ENCODE measurements at regions not wholly inside any gene's neighbourhood (a gene's known extent, or its start where the extent isn't known, plus 50 kb on each side); places are given as distances from the start of the nearest gene placed in this dataset.

DNA sequence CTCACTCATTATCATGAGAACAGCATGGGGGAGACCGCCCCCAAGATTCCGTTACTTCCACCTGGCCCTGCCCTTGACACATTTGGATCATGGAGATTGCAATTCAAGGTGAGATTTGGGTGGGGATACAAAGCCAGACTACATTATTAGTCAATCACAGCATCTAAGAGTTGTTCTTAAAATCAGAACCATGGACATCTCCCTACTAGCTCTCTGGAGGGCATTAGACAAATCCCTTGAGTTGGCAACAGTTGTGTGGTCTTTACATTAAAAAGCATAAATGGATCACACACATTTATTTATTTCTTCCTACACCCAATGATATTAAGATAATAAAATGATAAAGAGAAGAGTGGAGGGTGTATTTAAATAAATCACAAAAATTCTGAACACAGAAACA lies 262.8 kb upstream of the VCX start:
- H3K9me3 ChIP-seq: no peaks in the 10 kb centered on the region
- H3K4me1 ChIP-seq: no peaks in the 10 kb centered on the region

DNA sequence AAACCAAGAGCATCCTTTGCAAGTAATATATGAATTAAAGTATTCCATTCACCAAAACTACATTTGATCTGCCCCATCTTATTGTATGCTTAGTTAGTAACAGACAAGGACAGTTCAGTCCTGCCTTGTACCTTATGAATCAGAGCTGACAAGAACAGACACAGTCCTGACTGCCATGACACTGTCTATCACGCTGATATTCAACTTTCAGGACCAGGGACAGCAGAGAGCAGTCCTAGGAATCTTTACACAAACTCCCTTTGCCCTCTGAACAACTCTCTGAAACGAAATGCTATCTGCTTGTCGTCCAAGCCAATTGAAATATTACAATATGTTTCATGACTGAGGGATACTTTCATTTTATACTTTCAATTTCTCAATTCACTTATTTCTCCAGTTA lies 268.6 kb upstream of the VCX start:
- DNase-seq (ENCODE audit: low spot score in 2 of 2): no peak
- Histone ChIP-seq H3K36me3 (no peaks in the 10 kb centered on the region), H3K27me3 (no peaks in the 10 kb centered on the region), H3K4me3 (no peak overlapping the region), H3K4me1 (no peaks in the 10 kb centered on the region), H3K27ac (no peak overlapping the region), H3K9me3 (no peaks in the 10 kb centered on the region)
- TF ChIP-seq, protein P1, sequence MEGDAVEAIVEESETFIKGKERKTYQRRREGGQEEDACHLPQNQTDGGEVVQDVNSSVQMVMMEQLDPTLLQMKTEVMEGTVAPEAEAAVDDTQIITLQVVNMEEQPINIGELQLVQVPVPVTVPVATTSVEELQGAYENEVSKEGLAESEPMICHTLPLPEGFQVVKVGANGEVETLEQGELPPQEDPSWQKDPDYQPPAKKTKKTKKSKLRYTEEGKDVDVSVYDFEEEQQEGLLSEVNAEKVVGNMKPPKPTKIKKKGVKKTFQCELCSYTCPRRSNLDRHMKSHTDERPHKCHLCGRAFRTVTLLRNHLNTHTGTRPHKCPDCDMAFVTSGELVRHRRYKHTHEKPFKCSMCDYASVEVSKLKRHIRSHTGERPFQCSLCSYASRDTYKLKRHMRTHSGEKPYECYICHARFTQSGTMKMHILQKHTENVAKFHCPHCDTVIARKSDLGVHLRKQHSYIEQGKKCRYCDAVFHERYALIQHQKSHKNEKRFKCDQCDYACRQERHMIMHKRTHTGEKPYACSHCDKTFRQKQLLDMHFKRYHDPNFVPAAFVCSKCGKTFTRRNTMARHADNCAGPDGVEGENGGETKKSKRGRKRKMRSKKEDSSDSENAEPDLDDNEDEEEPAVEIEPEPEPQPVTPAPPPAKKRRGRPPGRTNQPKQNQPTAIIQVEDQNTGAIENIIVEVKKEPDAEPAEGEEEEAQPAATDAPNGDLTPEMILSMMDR (IDR thresholded peaks at IDR 0.05): no peak
- intact Hi-C loops (cut with DNase I): no loop called here

More for the DNA sequence above, 262.8 kb upstream of the VCX start:
- no peak overlapping the region for H3K27ac ChIP-seq
- TF ChIP-seq, protein P1 (IDR thresholded peaks at IDR 0.05): no peak
- H3K36me3 ChIP-seq: no peaks in the 10 kb centered on the region
- intact Hi-C loops (cut with DNase I): no loop called here
- H3K4me3 ChIP-seq: no peak overlapping the region
- H3K27me3 ChIP-seq: no peaks in the 10 kb centered on the region
- DNase-seq (ENCODE audit: low spot score in 2 of 2): no peak

DNA sequence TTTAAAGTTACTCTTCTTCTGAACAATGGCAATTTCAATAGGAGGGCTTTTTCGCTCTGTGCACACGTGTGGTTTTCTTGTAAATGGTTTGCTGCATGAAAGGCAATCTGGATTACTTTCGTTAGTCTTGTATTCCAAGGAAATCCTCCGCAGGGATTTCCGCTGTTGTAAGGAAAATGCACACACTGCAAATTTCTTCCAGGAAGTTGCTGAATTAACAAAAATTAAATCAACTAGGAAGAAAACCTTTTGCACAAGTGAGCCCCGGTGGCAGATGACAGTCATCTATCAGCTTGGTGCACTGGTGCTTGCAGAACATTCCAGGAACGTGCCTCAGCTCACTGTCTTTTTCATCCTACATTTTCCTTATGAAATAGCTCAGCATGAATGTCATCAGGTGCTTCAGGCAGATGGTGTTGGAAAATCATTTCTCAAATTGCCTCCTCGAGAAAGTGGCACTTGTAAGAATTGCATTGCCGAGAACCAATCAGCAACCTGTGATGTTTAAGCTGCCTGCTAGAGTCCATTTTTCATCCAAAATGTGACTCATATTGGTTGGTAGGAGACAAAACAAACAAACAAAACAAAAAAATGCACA lies 272.4 kb upstream of the VCX start:
- no peak for DNase-seq (ENCODE audit: low spot score in 2 of 2)
- intact Hi-C loops (cut with DNase I): no loop called here
- H3K27me3 ChIP-seq: no peaks in the 10 kb centered on the region
- no peaks in the 10 kb centered on the region for H3K36me3 ChIP-seq
- H3K27ac ChIP-seq: no peak overlapping the region
- TF ChIP-seq, protein P1 (IDR thresholded peaks at IDR 0.05): no peak
- H3K9me3 ChIP-seq: no peaks in the 10 kb centered on the region
- H3K4me3 ChIP-seq: no peak overlapping the region
- H3K4me1 ChIP-seq: no peaks in the 10 kb centered on the region

DNA sequence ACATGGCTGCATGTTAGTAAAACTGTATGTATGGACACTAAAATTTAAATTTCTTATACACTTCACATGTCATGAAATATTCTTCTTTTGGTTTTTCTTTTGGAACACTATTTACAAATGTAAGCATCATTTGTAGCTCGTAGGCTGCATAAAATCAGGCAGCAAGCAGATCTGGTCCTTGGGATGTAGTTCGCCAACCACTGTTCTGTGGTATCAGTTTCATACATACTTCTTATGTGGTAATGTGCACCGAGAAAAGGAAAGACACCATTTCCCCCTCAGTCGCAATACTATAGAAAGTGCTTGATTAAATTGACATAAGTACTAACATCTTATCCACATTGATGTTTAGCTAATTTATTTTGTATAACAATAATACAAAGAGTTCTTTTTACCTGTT lies 274.4 kb upstream of the VCX start:
- Histone ChIP-seq H3K27ac (no peak overlapping the region), H3K36me3 (no peaks in the 10 kb centered on the region), H3K4me3 (no peak overlapping the region), H3K9me3 (no peaks in the 10 kb centered on the region), H3K4me1 (no peaks in the 10 kb centered on the region), H3K27me3 (no peaks in the 10 kb centered on the region)
- TF ChIP-seq, protein P1 (IDR thresholded peaks at IDR 0.05): no peak
- no peak for DNase-seq (ENCODE audit: low spot score in 2 of 2)
- intact Hi-C loops (cut with DNase I): no loop called here

DNA sequence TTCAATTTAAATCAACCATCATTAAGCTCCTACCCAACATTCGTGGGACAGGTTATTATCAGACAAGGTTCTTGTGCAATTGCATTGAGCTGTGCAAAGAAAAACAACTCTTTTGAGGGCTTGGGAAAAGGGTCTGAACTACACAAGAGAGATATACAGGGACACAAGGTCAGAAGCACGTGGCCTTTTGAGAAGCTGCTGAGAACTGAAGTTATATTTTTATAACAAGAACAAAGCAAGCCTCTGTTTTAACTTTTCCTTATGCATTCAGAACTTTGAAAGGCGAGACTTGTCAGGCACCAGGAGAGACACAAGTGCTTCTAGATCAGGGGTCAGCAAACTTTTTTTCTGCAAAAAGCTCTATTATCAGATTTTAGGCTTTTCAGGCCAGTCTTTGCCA lies 274.8 kb upstream of the VCX start:
- Histone ChIP-seq H3K4me3 (no peak overlapping the region), H3K27me3 (no peaks in the 10 kb centered on the region), H3K36me3 (no peaks in the 10 kb centered on the region), H3K9me3 (no peaks in the 10 kb centered on the region), H3K27ac (no peak overlapping the region), H3K4me1 (no peaks in the 10 kb centered on the region)
- no peak for DNase-seq (ENCODE audit: low spot score in 2 of 2)
- TF ChIP-seq, protein P1 (IDR thresholded peaks at IDR 0.05): no peak
- intact Hi-C loops (cut with DNase I): no loop called here

DNA sequence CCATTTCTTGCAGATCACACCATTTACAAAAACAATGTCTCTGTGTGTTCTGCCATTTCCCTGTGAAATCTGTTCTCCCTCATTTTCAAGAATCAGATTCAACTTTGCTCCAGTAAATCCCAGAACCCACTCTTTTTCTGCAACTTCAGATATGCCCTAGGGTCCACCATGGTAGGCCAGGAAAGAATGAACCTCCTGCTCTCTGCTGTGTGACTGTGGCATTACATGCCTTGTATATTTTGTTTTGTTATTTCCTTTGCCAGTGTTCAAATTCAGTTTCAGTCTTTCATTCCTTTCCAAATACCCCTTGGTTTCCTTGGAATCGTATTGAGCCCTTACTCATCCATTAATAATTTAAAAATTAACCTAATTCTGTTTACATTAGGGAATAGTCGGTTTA lies 290.2 kb upstream of the VCX start:
- H3K36me3 ChIP-seq: no peaks in the 10 kb centered on the region
- no peak for DNase-seq (ENCODE audit: low spot score in 2 of 2)
- no peak overlapping the region for H3K4me3 ChIP-seq
- no peaks in the 10 kb centered on the region for H3K27me3 ChIP-seq
- H3K4me1 ChIP-seq: no peaks in the 10 kb centered on the region
- TF ChIP-seq, protein P1 (IDR thresholded peaks at IDR 0.05): no peak
- no peaks in the 10 kb centered on the region for H3K9me3 ChIP-seq
- no peak overlapping the region for H3K27ac ChIP-seq
- intact Hi-C loops (cut with DNase I): no loop called here
